ENCODE measurements at regions not wholly inside any gene's neighbourhood (a gene's known extent, or its start where the extent isn't known, plus 50 kb on each side); places are given as distances from the start of the nearest gene placed in this dataset.

GRCh38 chr10:120960725-120961124 is 109.6 kb downstream of the WDR11 start:
- peak; percentile 62 for DNase-seq (ENCODE audit: low spot score)

DNA sequence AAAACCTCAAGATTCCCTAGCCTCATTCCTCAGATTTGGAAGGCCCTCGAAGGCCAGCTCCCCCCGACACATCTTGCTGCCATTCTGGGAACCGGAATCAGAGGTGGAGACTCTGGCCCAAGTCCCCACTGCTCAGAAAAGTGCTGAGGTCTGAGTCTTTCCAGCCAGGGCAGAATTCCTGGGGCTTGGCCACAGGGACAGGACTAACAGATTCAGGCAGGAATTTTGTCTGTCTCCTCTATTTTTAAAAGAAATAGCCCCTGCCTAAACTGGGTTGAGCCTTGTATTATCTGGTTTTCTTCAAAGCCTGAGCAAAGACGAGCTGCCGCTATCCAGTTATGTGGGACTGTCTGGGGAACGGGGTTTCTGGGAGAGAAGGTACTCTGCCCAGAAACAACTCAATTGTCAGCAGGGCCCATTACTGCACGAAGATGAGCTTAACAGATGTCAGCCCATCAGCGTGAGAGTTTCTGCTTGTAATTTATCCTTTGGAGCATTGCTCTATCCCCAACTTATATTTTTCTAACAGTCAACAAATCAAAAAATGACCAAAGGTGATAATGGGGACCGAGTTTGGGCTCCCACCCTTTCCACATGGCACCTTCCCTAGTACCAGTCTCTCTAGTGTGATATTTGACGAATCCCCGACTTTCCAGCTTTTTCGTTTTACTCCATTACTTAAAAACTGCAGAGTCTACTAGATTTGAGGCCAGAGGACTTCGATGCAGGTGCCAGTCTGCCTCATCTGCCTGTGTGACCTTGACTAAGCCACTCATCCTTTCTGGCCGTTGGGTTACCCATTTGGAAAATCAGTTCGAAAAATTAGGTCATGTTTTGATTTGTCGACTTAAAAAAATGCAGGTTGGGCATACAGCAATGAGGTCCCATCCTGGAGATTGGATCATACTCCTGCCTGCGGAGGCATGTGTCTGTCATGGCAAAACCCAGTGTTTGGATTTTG is 110.9 kb downstream of the WDR11 start:
- peak; percentile 83 for DNase-seq (ENCODE audit: low spot score)

- no peak for DNase-seq (ENCODE audit: low spot score)
Observed at GRCh38 chr10:120962756-120963593, 111.8 kb downstream of the WDR11 start.

DNA sequence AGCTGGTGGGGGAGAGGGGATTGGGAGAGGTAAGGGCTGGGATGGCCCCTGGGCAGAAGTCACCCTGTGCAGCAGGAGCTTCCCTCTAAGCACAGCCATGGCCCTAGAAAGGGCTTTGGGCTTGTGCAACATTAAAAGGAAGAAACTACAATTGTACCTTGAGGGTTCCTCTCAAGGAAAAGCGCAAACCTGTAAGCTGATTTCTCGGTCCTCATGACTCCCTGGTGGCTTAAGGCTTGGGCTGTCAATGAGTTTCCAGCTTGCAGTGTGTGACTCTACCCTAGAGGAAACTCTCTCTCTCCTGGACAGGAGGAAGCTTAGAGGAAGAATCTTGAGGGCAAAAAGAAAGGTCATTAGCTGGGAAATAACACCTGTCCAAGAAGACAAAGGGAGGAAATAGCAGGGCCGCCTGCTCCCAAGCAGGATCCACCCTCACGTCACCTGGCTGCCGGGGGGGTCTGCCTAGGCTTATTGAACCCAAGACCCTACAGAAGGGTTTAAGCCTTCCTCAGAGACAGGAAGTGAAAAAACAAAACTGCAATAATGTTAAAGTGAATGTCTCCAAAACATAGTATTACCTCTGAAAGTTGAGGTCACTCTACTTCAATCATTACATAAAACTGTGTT is 112.5 kb downstream of the WDR11 start:
- no peak for DNase-seq (ENCODE audit: low spot score)

GRCh38 chr10:120966657-120967045 is 115.5 kb downstream of the WDR11 start:
- no peak for DNase-seq (ENCODE audit: low spot score)

DNA sequence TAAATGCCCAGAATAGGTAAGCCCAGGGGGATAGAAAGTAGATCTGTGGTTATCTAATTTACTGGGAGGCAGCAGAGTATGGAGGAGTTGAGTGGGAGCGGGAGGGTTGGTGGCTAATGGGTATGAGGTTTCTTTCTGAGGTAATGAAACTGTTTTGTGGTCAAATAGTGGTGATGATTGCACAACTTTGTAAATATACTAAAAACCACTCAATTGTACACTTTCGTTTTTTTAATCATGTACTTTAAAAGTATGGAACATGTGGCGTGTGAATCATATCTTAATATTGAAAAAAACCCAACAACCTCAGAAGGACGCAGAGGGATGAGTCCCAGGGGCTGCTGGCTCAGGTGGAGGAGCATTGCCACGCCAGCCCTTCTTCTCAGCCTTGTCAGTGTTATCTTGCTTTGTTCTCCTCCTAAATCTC is 118.1 kb downstream of the WDR11 start:
- no peak for DNase-seq (ENCODE audit: low spot score)

DNA sequence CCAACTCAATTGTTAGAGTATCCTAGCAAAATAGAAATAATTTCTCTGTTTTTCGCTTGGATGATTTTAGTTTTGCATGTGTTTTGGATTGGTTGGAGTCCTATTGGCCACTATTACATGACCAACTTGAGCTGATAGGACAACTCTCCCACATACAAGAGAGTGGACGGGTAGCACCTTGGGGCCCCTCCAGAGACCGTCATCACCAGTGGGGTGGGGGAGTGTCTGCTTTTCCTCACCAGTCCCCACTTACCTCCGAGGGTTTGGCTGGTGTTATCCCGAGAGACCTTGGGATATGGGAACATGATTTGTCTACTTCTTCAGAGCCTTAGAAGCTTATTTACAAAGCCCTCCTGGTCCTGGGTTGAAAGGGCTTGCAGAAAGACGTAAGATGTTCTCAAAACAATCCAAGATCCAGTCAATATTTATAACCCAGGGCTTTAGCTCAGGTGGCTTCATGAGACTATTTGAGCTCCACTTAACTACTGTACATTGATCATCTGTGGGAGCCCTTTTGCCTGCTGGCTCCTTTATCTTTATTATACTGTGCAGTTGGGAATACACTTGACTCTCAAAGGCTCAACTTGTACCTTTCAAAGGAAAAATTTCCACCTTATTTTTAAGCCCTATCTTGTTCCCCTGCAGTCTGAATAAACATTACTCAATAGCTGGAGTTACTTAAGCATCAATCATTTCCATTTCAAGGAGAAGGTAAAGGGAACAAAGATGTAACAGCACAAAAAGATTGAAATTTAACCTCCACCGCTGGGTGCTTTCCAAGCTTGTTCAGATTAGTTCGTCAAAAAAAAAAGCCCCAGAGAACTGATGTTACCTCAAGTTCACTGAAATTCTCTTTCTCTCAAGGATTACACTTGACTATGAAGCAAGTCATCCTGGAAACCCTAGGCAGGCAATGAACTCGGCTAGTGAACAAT is 119.7 kb downstream of the WDR11 start:
- DNase-seq (ENCODE audit: low spot score) = peak; percentile 50

DNA sequence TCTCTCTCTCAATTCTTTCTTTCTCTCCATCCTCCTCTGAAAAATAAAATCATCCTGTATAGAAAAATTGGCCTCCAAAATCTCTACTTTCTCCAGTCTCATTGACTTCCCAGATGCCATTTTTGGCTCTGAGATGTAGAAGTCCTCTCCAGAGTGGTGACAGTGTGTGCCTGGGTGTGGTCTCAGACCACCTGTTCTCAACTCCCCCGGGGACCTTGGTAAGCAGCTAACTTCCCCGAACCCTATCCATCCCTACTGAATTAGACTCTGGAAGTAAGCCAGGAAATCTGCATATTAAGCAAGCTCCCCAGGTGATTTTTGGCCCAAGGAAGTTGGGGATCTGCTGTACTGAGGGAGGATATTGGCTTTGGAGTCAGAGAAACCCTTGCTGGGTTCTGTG is 120.5 kb downstream of the WDR11 start:
- no peak for DNase-seq (ENCODE audit: low spot score)

GRCh38 chr10:120972259-120972658 is 121.1 kb downstream of the WDR11 start:
- no peak for DNase-seq (ENCODE audit: low spot score)

DNA sequence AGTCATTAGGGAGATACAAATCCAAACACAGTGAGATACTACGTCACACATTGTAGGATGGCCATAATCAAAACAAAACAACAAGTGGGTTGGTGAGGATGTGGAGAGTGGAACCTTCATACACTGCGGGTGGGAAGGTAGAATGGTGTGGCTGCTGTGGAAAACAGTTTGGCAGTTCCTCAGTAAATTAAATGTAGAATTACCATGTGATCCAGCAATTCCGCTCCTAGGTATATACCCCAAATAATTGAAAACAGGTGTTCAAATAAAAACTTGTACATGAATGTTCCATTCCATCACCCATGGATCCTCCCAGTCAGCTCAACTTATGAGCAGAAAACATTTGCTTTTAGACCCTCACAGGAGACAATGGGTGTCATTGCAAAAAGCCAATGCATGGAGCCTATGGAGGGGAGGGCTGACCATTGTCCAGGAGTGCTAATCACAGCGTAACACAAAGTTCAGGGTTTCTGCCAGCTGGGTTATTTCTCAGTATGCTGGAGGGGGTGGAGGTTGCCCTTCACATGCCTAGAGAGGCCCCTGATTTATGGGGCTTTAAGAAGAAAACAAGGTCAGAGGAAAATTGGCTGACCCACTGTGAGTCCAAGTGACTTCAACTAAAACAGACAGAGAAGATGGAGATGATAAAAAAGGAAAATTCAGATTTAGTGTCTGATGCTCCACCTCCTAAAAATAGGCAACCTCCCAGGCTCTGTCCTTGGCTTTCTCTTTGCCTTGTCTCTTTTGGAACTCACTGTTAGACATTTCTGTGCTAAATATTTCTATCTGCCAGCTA is 124.1 kb downstream of the WDR11 start:
- DNase-seq (ENCODE audit: low spot score) = no peak

DNA sequence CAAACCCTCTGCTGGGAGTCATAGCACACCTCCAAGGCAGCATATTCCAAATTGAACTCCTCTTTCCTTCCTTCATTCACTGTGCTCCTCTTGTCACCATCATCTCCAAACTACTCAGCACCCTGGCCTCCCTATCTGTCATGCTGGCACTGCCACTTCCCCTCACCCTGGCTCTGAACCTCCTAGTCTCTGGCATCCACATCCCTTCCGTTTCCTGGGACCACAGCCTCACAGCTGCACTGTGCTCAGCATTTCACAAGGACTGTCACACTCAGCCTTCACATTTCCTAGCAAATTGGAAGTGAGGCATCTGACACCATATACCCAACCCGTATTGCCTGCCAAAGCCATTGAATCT is 124.7 kb downstream of the WDR11 start:
- DNase-seq (ENCODE audit: low spot score) = no peak

- DNase-seq (ENCODE audit: low spot score) = peak; percentile 72
Observed at GRCh38 chr10:120977897-120978296, 126.7 kb downstream of the WDR11 start.

- DNase-seq (ENCODE audit: low spot score) = peak; percentile 98
Observed at GRCh38 chr10:120978589-120979252, 127.6 kb downstream of the WDR11 start.

- peak; percentile 93 for DNase-seq (ENCODE audit: low spot score)
Observed at GRCh38 chr10:120979435-120980278, 128.5 kb downstream of the WDR11 start.

DNA sequence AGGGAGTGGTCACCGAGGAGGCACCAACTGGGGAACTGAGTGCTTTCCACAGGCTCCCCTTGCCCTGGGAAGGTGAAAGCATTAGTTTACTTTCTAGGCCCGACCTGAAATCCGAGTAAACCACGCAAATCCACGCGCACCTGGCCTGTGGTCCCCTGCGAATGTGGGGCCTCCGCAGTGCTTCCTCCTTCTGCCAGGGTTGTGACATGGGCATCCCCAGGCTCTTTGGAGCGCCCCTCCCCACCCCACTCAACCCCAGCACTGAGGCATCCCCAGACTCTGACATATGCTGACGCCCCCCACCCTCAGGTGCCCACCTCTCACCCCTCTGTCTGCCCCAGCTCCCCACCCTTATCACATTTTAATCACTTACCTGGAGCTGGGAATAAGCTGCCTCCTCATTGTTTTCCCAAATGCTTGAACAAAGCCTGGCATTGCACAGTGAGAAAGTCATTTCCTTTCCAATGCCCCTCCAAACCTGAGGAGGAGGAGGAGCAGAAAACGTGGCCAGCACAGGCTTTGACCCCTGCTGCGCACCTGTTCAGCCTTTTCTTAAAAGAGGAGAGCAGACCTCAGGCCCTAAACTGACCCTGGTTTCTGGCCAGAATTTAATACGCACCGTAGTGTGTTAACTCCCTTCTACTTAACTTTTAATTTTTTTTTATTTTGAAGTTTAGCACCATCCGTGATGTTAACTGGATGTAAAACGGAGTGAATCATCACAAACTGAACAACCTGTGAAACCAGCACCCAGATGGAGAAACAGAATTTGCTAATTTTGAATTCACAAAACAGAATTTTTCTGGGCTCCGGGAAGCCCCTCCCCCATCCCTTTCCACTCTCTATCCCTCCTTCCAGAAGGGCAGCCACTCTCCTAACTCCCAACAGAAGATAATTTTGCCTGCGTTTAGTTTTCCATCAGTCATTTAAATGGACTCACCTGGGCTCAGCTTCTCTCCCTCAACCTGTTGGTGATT is 129.4 kb downstream of the WDR11 start:
- no peak for DNase-seq (ENCODE audit: low spot score)

GRCh38 chr10:120981601-120982391 is 130.6 kb downstream of the WDR11 start:
- no peak for DNase-seq (ENCODE audit: low spot score)

GRCh38 chr10:120982507-120982906 is 131.3 kb downstream of the WDR11 start:
- DNase-seq (ENCODE audit: low spot score) = no peak

All from umbilical cord (tissue), 1 donor.